NT2/D1 (cell line): ENCODE measurements at regions not wholly inside any gene's neighbourhood (a gene's known extent, or its start where the extent isn't known, plus 50 kb on each side); places are given as distances from the start of the nearest gene placed in this dataset.
"Not testable (repeated sequence)": the region's sequence is repeated elsewhere in the genome, so short reads cannot be mapped to it uniquely, and the experiment has no call there.

Experiments used
- DNase-seq: peaks from one replicate; pipeline ENCODE4 v3.0.0-alpha.2; 2011; ENCODE audit warnings: low read depth, low spot score
- H3K27me3 ChIP-seq: 2 replicates; pipeline ENCODE4 v1.6.0; 2011; ENCODE audit warnings: mild to moderate bottlenecking; ENCODE audit not compliant: insufficient read length, insufficient read depth
- H3K36me3 ChIP-seq: 2 replicates; pipeline ENCODE4 v1.6.1; 2011; ENCODE audit warnings: mild to moderate bottlenecking, low read length, mixed read lengths; ENCODE audit not compliant: insufficient read depth, insufficient read length
- H3K4me1 ChIP-seq: 2 replicates; pipeline ENCODE4 v1.5.1; 2011; ENCODE audit not compliant: insufficient read depth, insufficient read length
- H3K4me3 ChIP-seq: 2 replicates; pipeline ENCODE4 v1.5.1; 2011; ENCODE audit warnings: low read depth; ENCODE audit not compliant: insufficient read length
- H3K9ac ChIP-seq: 2 replicates; pipeline ENCODE4 v1.6.0; 2011; ENCODE audit warnings: low read depth; ENCODE audit not compliant: insufficient read length
- H3K9me3 ChIP-seq: 2 replicates; pipeline ENCODE4 v1.5.1; 2011; ENCODE audit warnings: mild to moderate bottlenecking, low read length; ENCODE audit not compliant: insufficient read depth
- SUZ12 ChIP-seq: IDR thresholded peaks from 2 replicates; pipeline ENCODE4 v1.6.1; 2011; ENCODE audit not compliant: insufficient read length, insufficient read depth; ENCODE audit errors: extremely low read depth
- YY1 ChIP-seq: IDR thresholded peaks from 2 replicates; pipeline ENCODE4 v1.6.1; 2011; ENCODE audit not compliant: insufficient read length, insufficient read depth
- ZNF274 ChIP-seq: IDR thresholded peaks from 2 replicates; pipeline ENCODE4 v1.6.1; 2011; ENCODE audit warnings: mild to moderate bottlenecking, low read depth, low read length

- H3K27me3 ChIP-seq: no peaks in the 10 kb centered on the region
- no peaks in the 10 kb centered on the region for H3K4me1 ChIP-seq
- no peak overlapping the region for H3K4me3 ChIP-seq
- no peak for DNase-seq
- H3K36me3 ChIP-seq: no peaks in the 10 kb centered on the region
- H3K9me3 ChIP-seq: peaks cover 8% of the 10 kb centered on the region; the same call in 1 of the 2 replicates
- TF ChIP-seq SUZ12 (no peak), YY1 (no peak), ZNF274 (no peak)
- no peak overlapping the region for H3K9ac ChIP-seq
These were observed 90.2 kb upstream of the CUX1 start for GRCh38 chr7:101727184-101727583.

GRCh38 chr7:101728128-101728527 lies 89.3 kb upstream of the CUX1 start:
- Histone ChIP-seq H3K4me3 (no peak overlapping the region), H3K9ac (no peak overlapping the region), H3K4me1 (no peaks in the 10 kb centered on the region), H3K36me3 (no peaks in the 10 kb centered on the region), H3K27me3 (no peaks in the 10 kb centered on the region), H3K9me3 (peaks cover 8% of the 10 kb centered on the region; the same call in 1 of the 2 replicates)
- TF ChIP-seq SUZ12 (no peak), YY1 (no peak), ZNF274 (no peak)
- no peak for DNase-seq

GRCh38 chr7:101728873-101729240 lies 88.6 kb upstream of the CUX1 start:
- H3K36me3 ChIP-seq, H3K4me1 ChIP-seq, H3K27me3 ChIP-seq, H3K4me3 ChIP-seq, H3K9ac ChIP-seq, DNase-seq, H3K9me3 ChIP-seq: not testable (repeated sequence)

DNA sequence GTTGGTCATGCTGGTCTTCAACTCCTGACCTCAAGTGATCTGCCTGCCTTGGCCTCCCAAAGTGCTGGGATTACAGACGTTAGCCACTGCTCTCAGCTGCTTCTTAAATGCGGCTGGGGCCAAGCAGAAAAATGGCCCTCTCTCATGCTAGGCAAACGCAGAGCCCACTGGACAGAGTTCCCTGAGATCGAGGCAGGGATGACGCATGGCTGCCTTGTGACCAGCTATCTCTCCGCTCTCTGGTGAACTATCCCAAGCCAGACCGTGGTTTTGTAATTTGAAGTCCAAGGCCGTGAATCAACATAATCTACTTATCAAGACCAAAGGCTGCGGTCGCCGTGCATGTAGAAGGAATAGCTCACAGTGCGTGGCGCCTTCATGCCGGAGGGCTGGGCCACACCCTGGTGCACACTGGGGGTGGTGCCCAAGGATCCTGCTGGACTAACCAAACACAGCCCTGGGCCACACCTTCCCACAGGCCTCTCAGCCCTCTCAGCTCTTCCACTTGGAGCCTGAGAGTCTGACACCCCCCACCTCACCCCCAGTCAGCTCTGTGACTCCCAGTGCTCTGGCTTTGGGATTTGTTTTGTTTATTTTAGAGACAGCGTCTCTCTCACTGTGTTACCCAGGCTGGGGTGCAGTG lies 88.1 kb upstream of the CUX1 start:
- Histone ChIP-seq H3K9me3 (peaks cover 1% of the 10 kb centered on the region; the same call in 1 of the 2 replicates), H3K4me1 (no peaks in the 10 kb centered on the region), H3K27me3 (no peaks in the 10 kb centered on the region), H3K4me3 (no peak overlapping the region), H3K36me3 (no peaks in the 10 kb centered on the region), H3K9ac (no peak overlapping the region)
- TF ChIP-seq SUZ12 (no peak), YY1 (no peak)
- no peak for DNase-seq

- Histone ChIP-seq H3K4me1 (no peaks in the 10 kb centered on the region), H3K36me3 (no peaks in the 10 kb centered on the region), H3K27me3 (no peaks in the 10 kb centered on the region), H3K9me3 (no peaks in the 10 kb centered on the region), H3K9ac (no peak overlapping the region), H3K4me3 (no peak overlapping the region)
- peak; percentile 18 for DNase-seq
- TF ChIP-seq SUZ12 (no peak), ZNF274 (no peak), YY1 (no peak)
These were observed 85.8 kb upstream of the CUX1 start for GRCh38 chr7:101731502-101732084.

GRCh38 chr7:101733713-101734475 lies 83.5 kb upstream of the CUX1 start:
- Histone ChIP-seq H3K9me3 (no peaks in the 10 kb centered on the region), H3K36me3 (no peaks in the 10 kb centered on the region), H3K27me3 (no peaks in the 10 kb centered on the region), H3K4me1 (no peaks in the 10 kb centered on the region), H3K9ac (peak overlapping the region; percentile 21), H3K4me3 (no peak overlapping the region)
- no peak for TF ChIP-seq SUZ12
- no peak for TF ChIP-seq ZNF274
- DNase-seq: peak; percentile 66

DNA sequence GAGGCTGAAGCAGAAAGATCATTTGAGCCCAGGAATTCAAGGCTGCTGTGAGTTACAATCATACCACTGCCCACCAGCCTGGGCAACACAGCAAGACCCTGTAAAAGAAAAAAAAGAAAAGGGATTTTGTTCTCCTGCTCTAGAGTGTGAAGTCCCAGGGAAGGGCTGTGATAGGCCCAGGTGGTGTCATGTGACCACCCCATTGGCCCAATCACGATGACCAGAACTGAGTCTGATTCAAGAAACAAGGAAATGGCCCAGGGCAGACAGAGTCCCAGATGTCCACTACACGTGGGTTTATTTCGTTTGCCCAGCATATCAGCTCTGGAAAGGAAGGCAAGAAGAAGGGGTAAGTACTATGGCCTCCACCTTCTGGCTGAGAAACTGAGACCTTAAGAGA lies 81.3 kb upstream of the CUX1 start:
- Histone ChIP-seq H3K4me1 (peaks cover 6% of the 10 kb centered on the region), H3K9ac (no peak overlapping the region), H3K4me3 (no peak overlapping the region), H3K27me3 (no peaks in the 10 kb centered on the region), H3K36me3 (no peaks in the 10 kb centered on the region), H3K9me3 (no peaks in the 10 kb centered on the region)
- no peak for DNase-seq
- TF ChIP-seq YY1: no peak
- no peak for TF ChIP-seq SUZ12
- TF ChIP-seq ZNF274: no peak
